ENCODE measurements at regions not wholly inside any gene's neighbourhood (a gene's known extent, or its start where the extent isn't known, plus 50 kb on each side); places are given as distances from the start of the nearest gene placed in this dataset.

- DNase-seq (ENCODE audit: extremely low read depth, low read depth), result no peak
- TF ChIP-seq CTCF (IDR thresholded peaks at IDR 0.05; ENCODE audit: low read depth, low read length), result no peak
Measured at GRCh38 chr1:64387389-64388285, 82.3 kb upstream of the CACHD1 start.

- no peak for DNase-seq (ENCODE audit: extremely low read depth, low read depth)
- TF ChIP-seq CTCF (IDR thresholded peaks at IDR 0.05; ENCODE audit: low read depth, low read length), result no peak
Measured at GRCh38 chr1:64388336-64388735, 81.6 kb upstream of the CACHD1 start.

- no peak for DNase-seq (ENCODE audit: extremely low read depth, low read depth)
- no peak for TF ChIP-seq CTCF (IDR thresholded peaks at IDR 0.05; ENCODE audit: low read depth, low read length)
Measured at GRCh38 chr1:64392109-64392508, 77.8 kb upstream of the CACHD1 start.

- DNase-seq (ENCODE audit: extremely low read depth, low read depth), result no peak
- TF ChIP-seq CTCF (IDR thresholded peaks at IDR 0.05; ENCODE audit: low read depth, low read length), result no peak
Measured at GRCh38 chr1:64393790-64394189, 76.1 kb upstream of the CACHD1 start.

GRCh38 chr1:64396817-64397216 is 73.1 kb upstream of the CACHD1 start:
- TF ChIP-seq CTCF (IDR thresholded peaks at IDR 0.05; ENCODE audit: low read depth, low read length), result no peak; the same call in 1 of the 2 replicates
- DNase-seq (ENCODE audit: extremely low read depth, low read depth), result no peak

- DNase-seq (ENCODE audit: extremely low read depth, low read depth), result no peak
- no peak for TF ChIP-seq CTCF (IDR thresholded peaks at IDR 0.05; ENCODE audit: low read depth, low read length)
Measured at GRCh38 chr1:64397541-64397940, 72.4 kb upstream of the CACHD1 start.

GRCh38 chr1:64398936-64399335 is 71.0 kb upstream of the CACHD1 start:
- no peak for TF ChIP-seq CTCF (IDR thresholded peaks at IDR 0.05; ENCODE audit: low read depth, low read length)
- no peak for DNase-seq (ENCODE audit: extremely low read depth, low read depth)

Measured in AG09319 (cell line).